ENCODE measurements at regions not wholly inside any gene's neighbourhood (a gene's known extent, or its start where the extent isn't known, plus 50 kb on each side); places are given as distances from the start of the nearest gene placed in this dataset.
"Not testable (repeated sequence)": the region's sequence is repeated elsewhere in the genome, so short reads cannot be mapped to it uniquely, and the experiment has no call there.

DNA sequence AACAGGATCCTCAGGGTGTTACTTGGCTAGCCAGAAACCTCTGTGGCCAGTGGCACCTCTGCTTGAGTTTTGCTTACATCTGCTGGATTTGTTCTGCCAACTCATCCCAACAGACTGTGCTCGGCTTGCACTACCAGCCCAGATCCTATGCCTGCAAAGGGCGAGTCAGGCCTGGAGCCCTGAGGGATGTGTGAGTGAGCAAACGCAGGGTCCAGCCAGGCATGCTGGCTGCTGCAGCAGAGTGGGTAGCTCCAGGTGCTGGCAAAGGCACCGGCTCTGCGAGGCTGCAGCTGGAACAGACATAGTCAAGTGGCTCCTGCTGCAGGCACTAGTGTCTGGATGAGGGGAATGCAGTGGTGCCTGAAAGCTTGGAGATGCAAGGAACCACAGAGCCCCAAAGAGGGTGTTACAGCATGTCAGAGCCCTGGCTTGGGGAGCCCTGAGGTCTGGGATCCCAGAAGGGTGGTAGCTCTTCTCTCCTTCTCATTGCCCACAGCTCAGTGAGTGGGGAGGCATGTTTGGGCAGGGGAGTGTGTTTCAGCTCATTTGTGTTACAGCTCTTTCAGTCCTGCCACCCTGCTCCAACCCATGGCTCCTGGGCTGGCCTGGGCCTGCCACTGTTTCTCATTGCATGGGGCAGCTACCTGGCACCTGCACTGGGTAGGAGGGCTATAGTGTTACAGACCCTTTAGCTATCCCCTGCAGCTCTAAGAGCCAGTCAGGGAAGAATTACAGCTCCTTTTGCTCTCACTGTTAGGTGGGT is 332.6 kb downstream of the TAF11L14 start:
- DNase-seq (ENCODE audit: low read depth in 2 of 2) = no peak

DNA sequence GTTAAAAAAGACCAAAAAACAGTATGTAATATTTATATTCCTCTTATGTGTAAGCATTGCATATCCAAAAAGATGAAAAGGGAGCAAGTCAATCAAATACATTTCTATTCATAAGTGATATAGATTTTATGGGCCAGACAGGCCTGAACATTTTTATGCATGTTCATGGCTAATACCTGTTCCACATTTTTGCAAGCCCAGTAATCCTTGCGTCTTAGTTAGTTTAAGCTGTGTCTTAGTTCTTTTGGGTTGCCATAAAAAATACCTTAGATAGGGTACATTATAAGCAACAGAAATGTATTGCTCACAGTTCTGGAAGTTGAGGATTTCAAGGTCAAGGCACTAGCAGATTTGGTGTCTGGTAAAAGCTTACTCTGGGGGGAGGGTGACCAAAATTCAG is 342.1 kb downstream of the TAF11L14 start:
- no peak for DNase-seq (ENCODE audit: low read depth in 2 of 2)

DNA sequence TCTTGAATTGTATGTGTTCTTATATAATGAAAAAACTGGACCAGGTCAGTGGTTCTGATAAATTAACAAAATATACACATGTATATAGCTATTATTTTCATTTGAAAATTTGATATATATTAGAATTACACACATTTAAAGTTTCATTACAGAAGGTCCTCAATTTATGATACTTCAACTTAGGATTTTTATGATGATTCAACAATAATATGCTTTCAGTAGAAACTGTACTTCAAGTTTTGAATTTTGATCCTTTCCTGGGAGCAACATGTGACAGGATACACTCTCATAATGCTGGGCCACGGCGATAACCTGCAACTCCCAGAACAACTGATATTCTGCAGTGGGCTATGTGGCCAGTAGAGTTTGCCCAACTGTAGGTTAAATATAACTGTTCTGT is 344.7 kb downstream of the TAF11L14 start:
- no peak for DNase-seq (ENCODE audit: low read depth in 2 of 2)

DNA sequence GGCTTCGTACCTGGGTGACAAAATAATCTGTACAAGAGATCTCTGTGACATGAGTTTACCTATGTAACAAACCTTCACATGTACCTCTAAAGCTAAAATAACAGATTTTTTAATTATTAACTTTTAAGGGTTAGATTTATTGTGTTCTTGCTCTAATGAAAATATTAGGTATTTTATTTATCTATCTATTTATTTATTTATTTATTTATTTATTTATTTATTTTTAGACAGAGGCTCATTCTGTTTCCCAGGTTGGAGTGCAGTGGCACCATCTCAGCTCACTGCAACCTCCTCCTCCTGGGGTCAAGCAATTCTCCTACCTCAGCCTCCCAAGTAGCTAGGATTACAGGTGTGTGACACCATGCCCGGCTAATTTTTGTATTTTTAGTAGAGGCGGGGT is 348.4 kb downstream of the TAF11L14 start:
- not testable (repeated sequence) for DNase-seq (ENCODE audit: low read depth in 2 of 2)

DNA sequence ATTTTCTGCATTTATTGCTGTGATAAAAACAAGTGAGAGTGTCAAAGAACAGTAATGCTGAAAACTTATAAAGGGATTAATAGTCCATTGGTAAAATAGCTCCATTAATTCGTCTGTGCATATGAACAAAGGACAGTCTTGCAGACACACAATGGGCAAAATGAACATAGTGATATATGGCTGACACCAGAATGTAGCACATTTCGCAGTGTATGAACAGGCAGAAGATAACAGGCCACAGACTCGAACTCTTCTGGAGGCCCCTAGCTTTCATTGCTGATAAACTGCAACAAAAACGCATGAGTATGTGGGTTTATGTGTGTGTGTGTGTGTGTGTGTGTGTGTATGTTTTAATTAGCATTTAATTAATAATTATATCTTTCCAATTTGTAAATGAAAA is 354.8 kb downstream of the TAF11L14 start:
- no peak for DNase-seq (ENCODE audit: low read depth in 2 of 2)

DNA sequence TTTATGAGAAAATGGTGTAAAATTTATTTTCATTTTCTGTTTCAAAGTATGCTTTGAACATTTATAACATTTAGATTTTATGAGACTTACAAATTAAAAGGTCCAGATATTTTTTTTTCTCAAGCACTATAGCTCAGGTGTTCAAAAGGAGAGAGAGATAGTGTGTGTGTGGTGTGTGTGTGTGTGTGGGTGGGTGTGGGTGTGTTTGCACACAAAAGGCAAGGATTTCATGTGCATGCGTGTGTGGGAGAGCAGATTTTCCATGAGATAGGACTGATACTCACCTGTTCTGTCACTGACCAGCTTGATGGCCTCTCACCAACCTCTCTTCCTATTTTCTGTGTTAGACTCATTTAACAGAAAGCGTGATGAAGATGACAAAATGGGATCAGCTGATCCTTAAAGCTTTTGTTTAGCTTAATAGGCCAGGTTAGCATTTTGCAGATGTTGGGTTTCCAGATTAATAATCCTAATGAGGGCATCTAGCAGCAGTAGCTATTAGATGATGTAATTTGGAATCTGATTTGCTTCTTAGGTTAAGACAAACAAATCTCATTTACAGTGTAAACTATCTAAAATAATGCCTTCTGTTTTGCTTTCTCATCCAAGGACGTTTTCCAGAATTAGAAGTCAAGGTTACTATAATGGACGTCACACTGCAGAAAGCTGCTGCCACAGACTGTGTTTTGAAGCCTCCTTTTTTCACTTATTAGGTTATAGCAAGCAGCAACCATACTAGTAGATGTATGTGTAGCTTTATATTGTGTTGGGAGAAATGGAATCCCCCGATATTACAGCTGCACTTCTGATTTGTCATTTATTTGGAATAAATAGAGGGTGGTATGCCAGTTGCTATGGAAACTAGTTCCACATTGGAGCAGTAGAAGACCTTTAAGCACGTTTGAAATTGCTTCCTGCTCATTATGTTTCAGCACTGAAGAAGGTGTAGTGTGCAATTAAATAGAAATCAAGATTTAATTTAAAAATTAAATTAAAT is 355.6 kb downstream of the TAF11L14 start:
- DNase-seq (ENCODE audit: low read depth in 2 of 2) = no peak

DNA sequence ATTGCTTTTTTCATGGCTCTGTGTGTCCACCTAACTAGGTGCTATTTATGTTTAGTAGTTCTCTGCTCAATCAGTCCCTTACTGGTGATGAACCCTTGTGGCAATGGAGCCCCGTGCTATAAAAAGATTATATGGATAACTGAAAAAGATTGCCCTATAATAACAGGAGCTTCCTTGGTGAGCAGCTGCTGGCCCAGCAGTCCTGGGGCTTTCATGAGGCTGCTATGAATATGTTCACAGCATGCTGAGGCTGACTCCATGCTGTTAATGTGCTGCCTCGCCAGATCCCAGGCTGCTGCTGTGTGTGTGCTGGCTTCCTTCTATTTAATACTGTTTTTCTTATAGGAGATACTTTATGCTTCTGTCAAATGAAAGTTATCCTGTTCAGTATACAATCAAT is 357.5 kb downstream of the TAF11L14 start:
- no peak for DNase-seq (ENCODE audit: low read depth in 2 of 2)

DNA sequence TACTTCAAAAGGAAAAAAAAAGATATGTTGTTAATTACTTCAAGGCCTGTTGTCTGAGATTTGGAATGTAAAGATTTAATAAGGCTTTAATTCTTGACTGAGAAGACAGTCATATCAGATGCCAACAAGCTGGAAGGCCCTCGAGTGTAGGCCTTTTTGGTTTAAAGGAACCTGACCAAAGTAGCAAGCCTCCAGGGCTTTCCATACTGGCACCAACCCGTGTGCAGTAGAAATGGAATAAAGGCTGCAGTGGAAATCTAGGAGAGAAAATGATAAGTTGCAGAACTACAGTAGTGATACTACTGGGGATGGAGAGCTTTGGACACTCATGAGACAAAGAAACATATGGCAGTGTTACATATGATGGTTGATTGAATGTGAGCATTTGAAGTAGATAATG is 358.0 kb downstream of the TAF11L14 start:
- DNase-seq (ENCODE audit: low read depth in 2 of 2) = no peak

DNA sequence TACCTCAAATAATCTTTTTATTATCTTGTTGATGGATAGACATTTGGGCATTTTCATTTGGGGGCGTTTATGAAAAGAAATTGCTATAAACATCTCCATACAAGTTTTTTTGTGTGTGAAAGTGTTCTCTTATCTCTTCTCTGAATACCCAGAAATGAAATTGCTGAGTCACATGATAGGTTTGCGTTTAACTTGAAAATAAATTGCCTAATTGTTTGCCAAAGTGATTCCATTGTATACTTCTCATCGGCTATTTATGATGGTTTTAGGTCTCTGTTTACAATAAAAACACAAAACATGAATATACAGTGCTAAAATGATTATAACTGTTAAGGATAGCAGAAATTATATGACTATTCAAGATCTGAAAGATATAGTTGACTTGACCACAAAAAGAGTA is 361.7 kb downstream of the TAF11L14 start:
- no peak for DNase-seq (ENCODE audit: low read depth in 2 of 2)

DNA sequence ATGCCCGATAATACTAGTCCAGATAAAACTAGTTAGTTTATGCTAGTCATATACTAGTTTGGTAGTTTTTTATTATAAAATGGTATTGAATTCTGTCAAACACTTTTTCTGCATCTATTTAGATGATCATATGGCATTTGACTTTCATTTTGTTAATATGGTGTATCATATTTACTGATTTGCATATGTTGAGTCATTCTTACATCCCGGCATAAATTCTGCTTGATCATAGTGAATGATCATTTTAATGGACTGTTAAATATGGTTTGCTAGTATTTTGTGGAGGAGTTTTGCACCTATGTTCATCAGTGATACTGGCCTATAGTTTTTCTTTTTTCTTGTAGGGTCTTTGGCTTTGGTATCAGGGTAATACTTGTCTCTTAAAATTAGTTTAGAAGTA is 365.6 kb downstream of the TAF11L14 start:
- DNase-seq (ENCODE audit: low read depth in 2 of 2) = no peak

DNA sequence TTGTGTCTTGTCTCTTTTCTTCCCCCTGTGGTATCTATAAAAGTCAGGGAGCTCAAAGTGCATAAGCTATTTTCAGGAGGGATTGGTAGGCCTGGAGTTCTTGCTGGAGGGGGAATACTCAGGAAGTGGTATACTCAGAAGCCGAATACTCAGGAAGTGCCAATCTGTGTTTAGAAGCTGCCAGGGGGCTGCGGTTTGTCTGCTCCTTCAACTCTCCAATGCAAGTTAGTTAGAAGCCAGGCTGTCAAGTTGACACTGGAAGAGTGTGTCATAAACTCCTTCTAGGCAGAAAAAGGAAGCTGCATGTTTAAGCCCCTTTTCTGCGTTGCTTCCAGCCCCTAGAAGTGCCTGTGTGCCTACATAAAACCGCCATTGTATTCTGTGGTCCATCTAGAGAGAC is 366.5 kb downstream of the TAF11L14 start:
- no peak for DNase-seq (ENCODE audit: low read depth in 2 of 2)

DNA sequence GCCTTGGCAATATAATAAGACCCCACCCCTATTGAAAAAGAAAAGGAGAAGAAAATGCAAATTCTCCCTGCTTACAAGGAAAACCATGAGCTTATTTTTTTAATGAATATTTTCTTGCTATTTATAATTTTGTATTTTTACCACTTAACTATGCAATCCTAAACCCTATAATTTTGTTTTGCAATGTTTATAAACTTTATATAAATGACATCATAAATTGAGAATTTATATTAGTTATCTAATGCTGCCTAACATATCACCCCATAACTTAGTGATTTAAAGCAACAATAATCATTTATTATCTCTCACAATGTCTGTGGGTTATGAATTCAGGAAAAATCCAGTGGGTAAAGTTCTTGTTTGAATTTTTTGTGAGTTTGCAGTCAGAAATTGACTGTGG is 369.1 kb downstream of the TAF11L14 start:
- DNase-seq (ENCODE audit: low read depth in 2 of 2) = no peak

DNA sequence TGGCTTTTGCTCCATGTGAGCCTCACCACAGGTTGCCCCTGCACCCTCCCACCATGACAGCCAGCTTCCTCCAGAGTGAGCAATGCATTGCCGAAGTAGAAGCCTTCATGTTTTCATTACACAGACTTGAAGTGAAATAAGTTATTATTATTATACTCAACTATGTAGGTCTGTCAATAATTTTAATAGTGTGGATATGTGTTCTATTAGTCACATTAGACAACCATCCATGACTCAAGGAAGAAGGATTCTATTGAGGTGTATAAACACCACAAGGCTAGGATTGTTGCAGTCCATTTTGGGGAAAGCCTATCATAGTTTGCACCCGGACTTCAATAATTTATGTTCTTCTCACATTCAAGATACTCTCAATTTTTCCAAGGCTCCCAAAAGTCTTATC is 369.5 kb downstream of the TAF11L14 start:
- DNase-seq (ENCODE audit: low read depth in 2 of 2) = no peak

DNA sequence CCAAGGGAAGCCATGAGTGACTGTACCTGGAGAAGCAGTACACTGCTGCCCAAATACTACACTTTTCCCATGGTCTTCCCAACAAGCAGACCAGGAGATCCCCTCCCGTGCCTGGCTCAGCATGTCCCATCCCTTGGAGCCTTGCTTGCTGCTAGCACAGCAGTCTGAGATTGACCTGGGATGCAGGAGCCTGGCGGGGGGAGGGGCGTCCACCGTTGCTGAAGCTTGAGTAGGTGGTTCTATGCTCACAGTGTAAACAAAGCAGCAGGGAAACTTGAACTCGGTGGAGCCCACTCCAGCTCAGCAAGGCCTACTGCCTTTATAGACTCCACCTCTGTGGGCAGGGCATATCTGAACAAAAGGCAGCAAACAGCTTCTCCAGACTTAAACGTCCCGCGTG is 372.0 kb downstream of the TAF11L14 start:
- DNase-seq (ENCODE audit: low read depth in 2 of 2) = not testable (repeated sequence)

DNA sequence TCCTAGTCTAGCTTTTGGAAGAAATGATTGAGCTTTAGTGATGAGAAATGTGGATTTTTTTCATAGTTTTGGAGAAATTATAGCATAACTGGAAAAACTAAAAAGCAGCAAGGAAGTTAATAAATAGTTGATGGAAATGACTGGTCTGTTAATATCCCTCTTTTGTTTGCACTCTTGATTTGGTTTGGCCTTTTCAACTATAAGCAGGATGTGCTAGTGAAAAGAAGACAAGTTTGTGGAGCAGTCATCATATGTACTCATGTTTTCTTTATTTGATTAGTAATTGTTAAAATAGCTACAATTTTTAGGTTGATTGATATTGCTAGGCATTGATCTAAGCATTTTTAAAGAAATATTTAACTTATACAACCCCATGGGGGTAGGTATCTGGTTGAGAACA is 374.7 kb downstream of the TAF11L14 start:
- no peak for DNase-seq (ENCODE audit: low read depth in 2 of 2)

DNA sequence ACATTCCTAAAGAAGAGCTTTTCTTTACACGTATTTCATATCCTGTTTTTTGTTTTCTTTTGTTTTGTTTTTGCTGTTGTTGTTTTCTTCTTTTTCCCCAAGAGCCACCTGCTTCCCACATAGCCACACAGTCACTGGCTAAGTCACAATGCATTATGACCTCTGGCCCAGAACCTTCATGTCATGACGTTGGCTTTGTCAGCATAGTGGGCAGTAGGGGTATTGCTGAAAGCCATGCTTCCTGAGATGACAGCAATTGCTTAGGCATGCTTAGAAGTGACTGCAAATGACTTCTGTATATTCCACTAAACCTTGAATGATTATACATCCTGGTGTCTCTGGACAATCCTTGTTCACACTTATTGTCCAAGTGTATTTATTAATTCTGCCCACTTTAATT is 375.8 kb downstream of the TAF11L14 start:
- DNase-seq (ENCODE audit: low read depth in 2 of 2) = no peak

DNA sequence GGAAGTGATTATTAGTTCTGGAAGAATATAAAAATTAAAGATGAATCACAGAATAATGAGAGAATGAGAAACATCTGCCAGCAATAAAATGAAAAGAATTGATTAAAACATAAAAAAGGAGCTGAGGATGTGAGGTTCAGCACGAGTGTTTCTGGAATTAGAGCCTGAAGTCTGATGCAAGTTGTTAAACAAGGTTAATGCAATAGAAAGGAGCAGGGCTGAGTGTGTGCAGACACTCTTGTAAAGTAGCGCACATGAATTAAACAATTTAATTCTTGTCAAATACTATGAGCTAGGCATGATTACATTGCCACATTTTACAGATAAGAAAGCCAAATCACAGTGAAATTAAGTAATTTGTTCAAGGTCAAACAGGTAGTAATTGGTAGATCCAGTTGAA is 384.2 kb downstream of the TAF11L14 start:
- DNase-seq (ENCODE audit: low read depth in 2 of 2) = no peak

DNA sequence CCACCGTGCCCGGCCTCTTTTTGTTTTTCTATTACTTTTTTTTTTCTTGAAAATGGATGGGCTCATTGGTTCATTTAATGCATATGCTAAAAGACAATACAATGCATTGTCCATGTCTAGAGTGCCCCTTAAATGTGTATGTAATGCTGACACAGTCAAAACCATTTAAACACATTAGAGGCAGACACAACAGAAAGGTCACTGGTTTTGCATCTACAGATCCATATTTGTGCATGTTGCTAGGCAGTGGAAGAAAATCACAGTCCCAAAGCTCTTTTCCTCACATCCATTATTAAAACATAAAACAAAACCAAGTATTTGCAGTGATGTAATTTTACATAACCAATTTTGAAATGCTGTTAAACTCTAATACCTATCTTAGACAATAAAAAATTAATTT is 389.0 kb downstream of the TAF11L14 start:
- DNase-seq (ENCODE audit: low read depth in 2 of 2) = no peak

DNA sequence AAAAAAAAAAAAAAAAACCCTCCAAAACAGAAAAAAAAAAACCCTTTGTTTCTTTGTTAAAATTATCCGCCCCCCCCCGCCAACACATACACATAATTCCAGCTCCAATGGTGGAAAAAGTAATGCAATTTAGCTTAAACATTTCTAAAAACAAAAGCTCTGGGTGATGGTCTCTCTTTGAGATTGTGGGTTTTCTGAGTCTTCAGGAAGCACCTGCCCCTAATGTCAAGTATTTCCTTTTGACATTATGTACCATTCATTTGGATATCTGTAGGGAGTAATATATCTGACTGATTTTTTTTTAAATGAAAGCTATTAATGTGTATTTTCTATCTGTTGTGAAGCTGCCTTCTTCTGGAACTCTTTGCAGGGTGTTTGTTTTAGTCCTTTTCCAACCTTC is 389.7 kb downstream of the TAF11L14 start:
- no peak for DNase-seq (ENCODE audit: low read depth in 2 of 2)

DNA sequence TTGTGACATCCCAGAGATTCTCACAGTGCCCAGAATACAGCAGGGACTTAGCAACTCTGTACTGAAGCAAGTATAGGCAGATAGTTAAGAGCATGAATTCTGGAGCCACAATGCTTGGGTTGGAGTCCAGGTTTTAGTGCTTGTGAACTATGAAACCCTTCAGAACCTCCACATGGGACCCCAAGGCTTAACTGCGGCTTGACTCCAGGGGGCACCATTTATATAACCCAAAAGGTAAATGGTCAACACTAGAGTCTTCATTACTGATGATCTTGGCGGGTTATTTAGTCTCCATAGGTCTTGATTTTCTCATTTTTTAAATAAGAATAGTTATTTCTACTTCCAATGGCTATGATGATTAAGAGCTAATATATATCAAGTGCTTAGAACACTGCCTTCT is 390.3 kb downstream of the TAF11L14 start:
- DNase-seq (ENCODE audit: low read depth in 2 of 2) = no peak

DNA sequence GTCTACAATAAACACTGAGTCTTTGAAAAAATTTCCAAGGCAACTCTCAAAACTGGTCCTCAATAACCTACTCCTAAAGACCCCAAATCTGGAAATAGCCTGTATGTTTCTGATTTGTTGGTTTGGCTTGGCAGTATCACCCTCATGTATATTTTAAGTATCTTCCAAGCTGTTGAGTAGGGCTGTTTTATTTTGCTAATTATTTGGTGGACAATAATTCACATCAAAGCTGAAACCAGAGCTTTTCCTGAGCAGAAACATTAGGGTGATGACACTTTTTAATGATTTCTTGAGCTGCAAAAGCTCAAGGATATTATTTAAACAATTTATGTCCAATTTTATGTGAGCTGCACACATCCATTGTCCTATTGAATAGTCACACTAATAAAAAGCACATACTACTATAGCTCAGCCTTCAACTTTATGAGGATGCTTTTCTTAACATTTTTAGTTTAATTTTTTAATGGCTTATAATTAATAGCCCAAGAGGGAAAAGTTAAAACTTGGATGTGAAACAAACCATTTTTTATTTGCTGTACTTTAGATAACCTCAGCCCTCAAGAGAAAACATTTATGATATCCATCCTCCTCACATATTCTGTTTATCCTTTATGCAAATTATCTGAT is 393.1 kb downstream of the TAF11L14 start:
- DNase-seq (ENCODE audit: low read depth in 2 of 2) = no peak

DNA sequence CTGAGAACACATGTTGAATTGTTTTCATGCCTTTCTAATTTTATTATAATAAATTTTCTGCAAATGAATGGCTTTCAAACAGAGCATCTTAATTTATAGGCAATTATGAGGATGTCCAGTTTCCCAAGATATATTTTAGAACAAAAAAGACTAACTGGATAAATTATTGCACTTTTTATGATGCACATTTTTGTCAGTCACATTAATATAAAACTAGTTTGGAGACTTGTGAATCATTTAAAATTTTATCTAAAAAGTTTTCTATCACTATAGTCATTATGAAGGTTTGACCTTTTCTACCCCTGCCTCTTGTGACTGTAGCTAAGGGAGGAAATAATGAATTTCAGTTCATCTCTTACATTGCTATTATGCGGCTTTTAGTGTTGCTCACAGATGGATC is 393.8 kb downstream of the TAF11L14 start:
- no peak for DNase-seq (ENCODE audit: low read depth in 2 of 2)

DNA sequence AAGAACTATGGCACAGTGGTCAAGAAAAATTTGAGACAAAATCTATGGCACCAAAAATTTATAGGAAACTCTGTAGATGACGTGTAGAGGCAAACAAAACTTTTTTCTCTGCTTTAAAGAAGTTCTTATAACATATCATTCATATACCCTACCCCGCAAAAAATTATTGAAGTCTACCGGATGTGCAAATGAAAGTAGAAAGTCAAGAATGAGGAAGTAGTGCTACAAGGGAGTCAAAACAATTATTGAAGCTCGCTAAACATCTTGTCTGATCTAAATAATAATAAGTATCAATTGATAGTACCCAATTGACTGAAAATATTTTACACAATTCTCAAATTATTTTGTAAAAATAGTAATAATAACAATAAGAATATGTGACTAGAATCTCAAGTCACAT is 398.5 kb downstream of the TAF11L14 start:
- DNase-seq (ENCODE audit: low read depth in 2 of 2) = no peak

All from fibroblast of skin of left biceps (primary cell).